ENCODE measurements at regions not wholly inside any gene's neighbourhood (a gene's known extent, or its start where the extent isn't known, plus 50 kb on each side); places are given as distances from the start of the nearest gene placed in this dataset.

GRCh38 chr22:27222178-27222577 is 564.8 kb downstream of the MIAT start:
- Mint-ChIP-seq H3K27me3 (ENCODE audit: low read depth) (peaks cover 7% of the 10 kb centered on the region), H3K4me1 (ENCODE audit: low read depth) (no peaks in the 10 kb centered on the region), H3K36me3 (ENCODE audit: low read depth) (no peaks in the 10 kb centered on the region), H3K27ac (no peak overlapping the region), H3K4me3 (no peak overlapping the region), H3K9me3 (no peaks in the 10 kb centered on the region)
- CTCF ChIA-PET: no interaction called here
- intact Hi-C loops (cut with micrococcal nuclease): no loop called here
- no peak for DNase-seq

- Mint-ChIP-seq H3K4me3 (no peak overlapping the region), H3K27ac (no peak overlapping the region), H3K4me1 (ENCODE audit: low read depth) (no peaks in the 10 kb centered on the region), H3K36me3 (ENCODE audit: low read depth) (no peaks in the 10 kb centered on the region), H3K27me3 (ENCODE audit: low read depth) (peaks cover 6% of the 10 kb centered on the region), H3K9me3 (no peaks in the 10 kb centered on the region)
- DNase-seq: no peak
- CTCF ChIA-PET: no interaction called here
- intact Hi-C loops (cut with micrococcal nuclease): no loop called here
Observed at GRCh38 chr22:27223317-27224177, 566.2 kb downstream of the MIAT start.

- no peaks in the 10 kb centered on the region for H3K36me3 Mint-ChIP-seq (ENCODE audit: low read depth)
- H3K4me3 Mint-ChIP-seq: no peak overlapping the region
- no peak overlapping the region for H3K27ac Mint-ChIP-seq
- no peaks in the 10 kb centered on the region for H3K4me1 Mint-ChIP-seq (ENCODE audit: low read depth)
- intact Hi-C loops (cut with micrococcal nuclease): no loop called here
- peaks cover under 1% of the 10 kb centered on the region for H3K9me3 Mint-ChIP-seq
- peaks cover 6% of the 10 kb centered on the region for H3K27me3 Mint-ChIP-seq (ENCODE audit: low read depth)
- DNase-seq: no peak
- CTCF ChIA-PET: no interaction called here
Observed at GRCh38 chr22:27224485-27225374, 567.3 kb downstream of the MIAT start.

GRCh38 chr22:27226666-27227065 is 569.3 kb downstream of the MIAT start:
- H3K27me3 Mint-ChIP-seq (ENCODE audit: low read depth): peaks cover 5% of the 10 kb centered on the region
- H3K4me3 Mint-ChIP-seq: no peak overlapping the region
- H3K4me1 Mint-ChIP-seq (ENCODE audit: low read depth): no peaks in the 10 kb centered on the region
- CTCF ChIA-PET: no interaction called here
- H3K36me3 Mint-ChIP-seq (ENCODE audit: low read depth): no peaks in the 10 kb centered on the region
- intact Hi-C loops (cut with micrococcal nuclease): no loop called here
- H3K9me3 Mint-ChIP-seq: peaks cover 4% of the 10 kb centered on the region
- no peak overlapping the region for H3K27ac Mint-ChIP-seq
- DNase-seq: no peak

- CTCF ChIA-PET: no interaction called here
- Mint-ChIP-seq H3K4me3 (no peak overlapping the region), H3K27ac (no peak overlapping the region), H3K36me3 (ENCODE audit: low read depth) (no peaks in the 10 kb centered on the region), H3K4me1 (ENCODE audit: low read depth) (no peaks in the 10 kb centered on the region), H3K9me3 (peaks cover 4% of the 10 kb centered on the region), H3K27me3 (ENCODE audit: low read depth) (peaks cover 9% of the 10 kb centered on the region)
- DNase-seq: no peak
- intact Hi-C loops (cut with micrococcal nuclease): no loop called here
Observed at GRCh38 chr22:27228771-27229170, 571.4 kb downstream of the MIAT start.

- peaks cover 11% of the 10 kb centered on the region for H3K27me3 Mint-ChIP-seq (ENCODE audit: low read depth)
- peaks cover 4% of the 10 kb centered on the region for H3K9me3 Mint-ChIP-seq
- H3K4me3 Mint-ChIP-seq: no peak overlapping the region
- no peaks in the 10 kb centered on the region for H3K4me1 Mint-ChIP-seq (ENCODE audit: low read depth)
- CTCF ChIA-PET: no interaction called here
- intact Hi-C loops (cut with micrococcal nuclease): no loop called here
- H3K36me3 Mint-ChIP-seq (ENCODE audit: low read depth): no peaks in the 10 kb centered on the region
- H3K27ac Mint-ChIP-seq: no peak overlapping the region
- no peak for DNase-seq
Observed at GRCh38 chr22:27230189-27230588, 571.4 kb downstream of the MN1 start.

- no peaks in the 10 kb centered on the region for H3K36me3 Mint-ChIP-seq (ENCODE audit: low read depth)
- intact Hi-C loops (cut with micrococcal nuclease): no loop called here
- no peak overlapping the region for H3K4me3 Mint-ChIP-seq
- CTCF ChIA-PET: no interaction called here
- no peak overlapping the region for H3K27ac Mint-ChIP-seq
- peaks cover 11% of the 10 kb centered on the region for H3K27me3 Mint-ChIP-seq (ENCODE audit: low read depth)
- no peak for DNase-seq
- H3K4me1 Mint-ChIP-seq (ENCODE audit: low read depth): no peaks in the 10 kb centered on the region
- H3K9me3 Mint-ChIP-seq: peaks cover 4% of the 10 kb centered on the region
Observed at GRCh38 chr22:27231266-27231665, 570.3 kb downstream of the MN1 start.

- CTCF ChIA-PET: no interaction called here
- Mint-ChIP-seq H3K27ac (no peak overlapping the region), H3K27me3 (ENCODE audit: low read depth) (peaks cover 11% of the 10 kb centered on the region), H3K36me3 (ENCODE audit: low read depth) (no peaks in the 10 kb centered on the region), H3K4me1 (ENCODE audit: low read depth) (no peaks in the 10 kb centered on the region), H3K4me3 (no peak overlapping the region), H3K9me3 (peaks cover 4% of the 10 kb centered on the region)
- intact Hi-C loops (cut with micrococcal nuclease): no loop called here
- no peak for DNase-seq
Observed at GRCh38 chr22:27232077-27232476, 569.5 kb downstream of the MN1 start.

- H3K9me3 Mint-ChIP-seq: no peaks in the 10 kb centered on the region
- no peak for DNase-seq
- intact Hi-C loops (cut with micrococcal nuclease): no loop called here
Observed at GRCh38 chr22:27237080-27237741, 564.3 kb downstream of the MN1 start.

GRCh38 chr22:27238935-27239510 is 562.5 kb downstream of the MN1 start:
- Mint-ChIP-seq H3K4me1 (ENCODE audit: low read depth) (no peaks in the 10 kb centered on the region), H3K27ac (no peak overlapping the region), H3K9me3 (no peaks in the 10 kb centered on the region), H3K4me3 (no peak overlapping the region), H3K36me3 (ENCODE audit: low read depth) (no peaks in the 10 kb centered on the region), H3K27me3 (ENCODE audit: low read depth) (peaks cover 14% of the 10 kb centered on the region)
- intact Hi-C loops (cut with micrococcal nuclease): no loop called here
- CTCF ChIA-PET: no interaction called here
- DNase-seq: no peak

More at GRCh38 chr22:27237080-27237741, 564.3 kb downstream of the MN1 start:
- Mint-ChIP-seq H3K4me1 (ENCODE audit: low read depth) (no peaks in the 10 kb centered on the region), H3K4me3 (no peak overlapping the region), H3K27me3 (ENCODE audit: low read depth) (peaks cover 16% of the 10 kb centered on the region), H3K27ac (no peak overlapping the region), H3K36me3 (ENCODE audit: low read depth) (no peaks in the 10 kb centered on the region)
- CTCF ChIA-PET: interaction anchor here (0.6 kb wide), 1 partner anchor 61 kb away, joined by 3 read pairs; no protein-coding TSS in a partner anchor

GRCh38 chr22:27239520-27239919 is 562.0 kb downstream of the MN1 start:
- H3K27me3 Mint-ChIP-seq (ENCODE audit: low read depth): peaks cover 14% of the 10 kb centered on the region
- H3K36me3 Mint-ChIP-seq (ENCODE audit: low read depth): no peaks in the 10 kb centered on the region
- CTCF ChIA-PET: no interaction called here
- intact Hi-C loops (cut with micrococcal nuclease): no loop called here
- H3K9me3 Mint-ChIP-seq: no peaks in the 10 kb centered on the region
- H3K4me3 Mint-ChIP-seq: no peak overlapping the region
- no peak for DNase-seq
- H3K27ac Mint-ChIP-seq: no peak overlapping the region
- no peaks in the 10 kb centered on the region for H3K4me1 Mint-ChIP-seq (ENCODE audit: low read depth)
